ENCODE measurements at regions not wholly inside any gene's neighbourhood (a gene's known extent, or its start where the extent isn't known, plus 50 kb on each side); places are given as distances from the start of the nearest gene placed in this dataset.

- TF ChIP-seq FOXP2 (optimal IDR thresholded peaks at IDR 0.05; ENCODE audit: control extremely low read depth, extremely low read length, insufficient read depth) (no peak), EZH2 (IDR thresholded peaks at IDR 0.05) (no peak)
- DNase-seq (ENCODE audit: low read depth, low spot score): no peak
- Histone ChIP-seq H3K9ac (ENCODE audit: insufficient read length) (no peak overlapping the region), H3K36me3 (ENCODE audit: insufficient read depth, low read length) (no peaks in the 10 kb centered on the region), H3K4me3 (no peak overlapping the region), H3K27ac (no peak overlapping the region), H3K9me3 (ENCODE audit: low read depth, low read length) (no peaks in the 10 kb centered on the region)
Measured at GRCh38 chr10:90162271-90162853, 461.0 kb downstream of the KIF20B start.

- DNase-seq (ENCODE audit: low read depth, low spot score): no peak
- Histone ChIP-seq H3K36me3 (ENCODE audit: insufficient read depth, low read length) (no peaks in the 10 kb centered on the region), H3K27ac (no peak overlapping the region), H3K9me3 (ENCODE audit: low read depth, low read length) (no peaks in the 10 kb centered on the region), H3K4me3 (no peak overlapping the region), H3K9ac (ENCODE audit: insufficient read length) (no peak overlapping the region)
- TF ChIP-seq EZH2 (IDR thresholded peaks at IDR 0.05) (no peak), FOXP2 (optimal IDR thresholded peaks at IDR 0.05; ENCODE audit: control extremely low read depth, extremely low read length, insufficient read depth) (no peak), POLR2AphosphoS5 (IDR thresholded peaks at IDR 0.05; ENCODE audit: borderline replicate concordance, low read depth, low read length) (no peak)
Measured at GRCh38 chr10:90167174-90168064, 466.0 kb downstream of the KIF20B start.

GRCh38 chr10:90168244-90168643, 466.9 kb downstream of the KIF20B start:
- TF ChIP-seq EZH2 (IDR thresholded peaks at IDR 0.05): no peak
- TF ChIP-seq POLR2AphosphoS5 (IDR thresholded peaks at IDR 0.05; ENCODE audit: borderline replicate concordance, low read depth, low read length): no peak
- no peak for TF ChIP-seq FOXP2 (optimal IDR thresholded peaks at IDR 0.05; ENCODE audit: control extremely low read depth, extremely low read length, insufficient read depth)
- Histone ChIP-seq H3K27ac (no peak overlapping the region), H3K9ac (ENCODE audit: insufficient read length) (no peak overlapping the region), H3K9me3 (ENCODE audit: low read depth, low read length) (no peaks in the 10 kb centered on the region), H3K4me3 (no peak overlapping the region), H3K36me3 (ENCODE audit: insufficient read depth, low read length) (no peaks in the 10 kb centered on the region)
- no peak for DNase-seq (ENCODE audit: low read depth, low spot score)

- Histone ChIP-seq H3K4me3 (no peak overlapping the region), H3K36me3 (ENCODE audit: insufficient read depth, low read length) (no peaks in the 10 kb centered on the region), H3K27ac (no peak overlapping the region), H3K9me3 (ENCODE audit: low read depth, low read length) (no peaks in the 10 kb centered on the region), H3K9ac (ENCODE audit: insufficient read length) (no peak overlapping the region)
- DNase-seq (ENCODE audit: low read depth, low spot score): no peak
- no peak for TF ChIP-seq FOXP2 (optimal IDR thresholded peaks at IDR 0.05; ENCODE audit: control extremely low read depth, extremely low read length, insufficient read depth)
- no peak for TF ChIP-seq EZH2 (IDR thresholded peaks at IDR 0.05)
- TF ChIP-seq POLR2AphosphoS5 (IDR thresholded peaks at IDR 0.05; ENCODE audit: borderline replicate concordance, low read depth, low read length): no peak
Measured at GRCh38 chr10:90171014-90171722, 469.8 kb downstream of the KIF20B start.

- no peak overlapping the region for H3K27ac ChIP-seq
- no peaks in the 10 kb centered on the region for H3K9me3 ChIP-seq (ENCODE audit: low read depth, low read length)
- no peak for DNase-seq (ENCODE audit: low read depth, low spot score)
- no peaks in the 10 kb centered on the region for H3K36me3 ChIP-seq (ENCODE audit: insufficient read depth, low read length)
- H3K9ac ChIP-seq (ENCODE audit: insufficient read length): no peak overlapping the region
- TF ChIP-seq EZH2 (IDR thresholded peaks at IDR 0.05) (no peak), FOXP2 (optimal IDR thresholded peaks at IDR 0.05; ENCODE audit: control extremely low read depth, extremely low read length, insufficient read depth) (no peak), POLR2AphosphoS5 (IDR thresholded peaks at IDR 0.05; ENCODE audit: borderline replicate concordance, low read depth, low read length) (no peak)
- H3K4me3 ChIP-seq: no peak overlapping the region
Measured at GRCh38 chr10:90174531-90174930, 473.1 kb downstream of the KIF20B start.

GRCh38 chr10:90175161-90175681, 473.8 kb downstream of the KIF20B start:
- H3K36me3 ChIP-seq (ENCODE audit: insufficient read depth, low read length): no peaks in the 10 kb centered on the region
- no peak overlapping the region for H3K27ac ChIP-seq
- DNase-seq (ENCODE audit: low read depth, low spot score): no peak
- no peaks in the 10 kb centered on the region for H3K9me3 ChIP-seq (ENCODE audit: low read depth, low read length)
- no peak overlapping the region for H3K4me3 ChIP-seq
- TF ChIP-seq EZH2 (IDR thresholded peaks at IDR 0.05) (no peak), FOXP2 (optimal IDR thresholded peaks at IDR 0.05; ENCODE audit: control extremely low read depth, extremely low read length, insufficient read depth) (no peak), POLR2AphosphoS5 (IDR thresholded peaks at IDR 0.05; ENCODE audit: borderline replicate concordance, low read depth, low read length) (no peak)
- no peak overlapping the region for H3K9ac ChIP-seq (ENCODE audit: insufficient read length)

GRCh38 chr10:90179696-90180407, 478.5 kb downstream of the KIF20B start:
- TF ChIP-seq POLR2AphosphoS5 (IDR thresholded peaks at IDR 0.05; ENCODE audit: borderline replicate concordance, low read depth, low read length): no peak
- no peak for TF ChIP-seq FOXP2 (optimal IDR thresholded peaks at IDR 0.05; ENCODE audit: control extremely low read depth, extremely low read length, insufficient read depth)
- TF ChIP-seq EZH2 (IDR thresholded peaks at IDR 0.05): no peak
- H3K9ac ChIP-seq (ENCODE audit: insufficient read length): no peak overlapping the region
- H3K9me3 ChIP-seq (ENCODE audit: low read depth, low read length): no peaks in the 10 kb centered on the region
- no peak for DNase-seq (ENCODE audit: low read depth, low spot score)
- H3K4me3 ChIP-seq: no peak overlapping the region
- no peak overlapping the region for H3K27ac ChIP-seq
- no peaks in the 10 kb centered on the region for H3K36me3 ChIP-seq (ENCODE audit: insufficient read depth, low read length)
